Activated CD4-positive, alpha-beta T cell treated with anti-CD3 and anti-CD28 coated beads, Interleukin-10, Interleukin-2, amounts not matched to agents 100 ng/mL and 50 ng/mL, durations not matched to agents 16 hours and 8 hours (primary cell): ENCODE measurements at regions not wholly inside any gene's neighbourhood (a gene's known extent, or its start where the extent isn't known, plus 50 kb on each side); places are given as distances from the start of the nearest gene placed in this dataset.
"Not testable (repeated sequence)": the region's sequence is repeated elsewhere in the genome, so short reads cannot be mapped to it uniquely, and the experiment has no call there.

Source experiments
- DNase-seq: peaks from one replicate; pipeline ENCODE4 v3.0.0-alpha.2; 2020

DNA sequence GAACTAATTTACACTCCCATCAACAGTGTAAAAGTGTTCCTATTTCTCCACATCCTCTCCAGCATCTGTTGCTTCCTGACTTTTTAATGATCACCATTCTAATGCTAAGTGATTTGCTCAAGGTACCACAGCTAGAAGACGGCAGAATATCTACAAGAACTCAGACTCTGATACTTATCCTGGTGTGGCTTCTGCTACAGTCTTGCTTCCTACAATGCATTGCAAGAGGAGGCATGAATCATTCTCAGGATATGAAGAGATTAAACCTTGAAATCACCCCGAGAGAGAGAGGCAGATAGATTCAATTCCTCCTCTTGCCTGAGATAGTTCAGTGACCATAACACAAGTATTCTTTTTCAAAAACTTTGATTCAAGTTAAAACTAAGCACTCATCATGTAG lies 306.4 kb downstream of the TBC1D4 start:
- no peak for DNase-seq

DNA sequence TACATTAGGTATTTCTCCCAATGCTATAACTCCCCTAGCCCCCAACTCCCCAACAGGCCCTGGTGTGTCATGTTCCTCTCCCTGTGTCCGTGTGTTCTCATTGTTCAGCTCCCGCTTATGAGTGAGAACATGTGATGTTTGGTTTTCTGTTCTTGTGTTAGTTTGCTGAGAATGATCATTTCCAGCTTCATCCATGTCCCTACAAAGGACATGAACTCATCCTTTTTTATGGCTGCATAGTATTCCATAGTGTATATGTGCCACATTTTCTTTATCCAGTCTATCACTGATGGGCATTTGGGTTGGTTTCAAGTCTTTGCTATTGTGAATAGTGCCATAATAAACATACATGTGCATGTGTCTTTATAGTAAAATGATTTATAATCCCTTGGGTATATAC lies 306.9 kb downstream of the TBC1D4 start:
- not testable (repeated sequence) for DNase-seq

DNA sequence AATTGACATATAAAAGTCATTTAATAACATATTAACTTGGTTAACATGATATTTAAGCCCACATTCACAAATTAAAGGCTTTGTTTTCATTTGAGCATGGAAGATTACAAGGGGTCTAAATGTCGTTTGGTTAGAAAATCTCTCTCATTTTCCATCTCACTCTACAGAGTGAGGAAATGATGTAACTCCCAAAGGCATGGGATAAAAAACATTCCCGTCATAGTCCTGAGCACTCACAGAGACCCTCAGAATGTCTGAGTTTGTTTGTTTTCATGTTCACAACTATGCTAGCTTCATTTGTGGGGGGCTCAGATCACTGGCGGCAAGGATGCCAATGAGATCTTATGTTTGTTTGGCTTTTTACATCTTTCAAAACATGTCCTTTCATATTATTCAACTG lies 307.5 kb downstream of the TBC1D4 start:
- DNase-seq: no peak

DNA sequence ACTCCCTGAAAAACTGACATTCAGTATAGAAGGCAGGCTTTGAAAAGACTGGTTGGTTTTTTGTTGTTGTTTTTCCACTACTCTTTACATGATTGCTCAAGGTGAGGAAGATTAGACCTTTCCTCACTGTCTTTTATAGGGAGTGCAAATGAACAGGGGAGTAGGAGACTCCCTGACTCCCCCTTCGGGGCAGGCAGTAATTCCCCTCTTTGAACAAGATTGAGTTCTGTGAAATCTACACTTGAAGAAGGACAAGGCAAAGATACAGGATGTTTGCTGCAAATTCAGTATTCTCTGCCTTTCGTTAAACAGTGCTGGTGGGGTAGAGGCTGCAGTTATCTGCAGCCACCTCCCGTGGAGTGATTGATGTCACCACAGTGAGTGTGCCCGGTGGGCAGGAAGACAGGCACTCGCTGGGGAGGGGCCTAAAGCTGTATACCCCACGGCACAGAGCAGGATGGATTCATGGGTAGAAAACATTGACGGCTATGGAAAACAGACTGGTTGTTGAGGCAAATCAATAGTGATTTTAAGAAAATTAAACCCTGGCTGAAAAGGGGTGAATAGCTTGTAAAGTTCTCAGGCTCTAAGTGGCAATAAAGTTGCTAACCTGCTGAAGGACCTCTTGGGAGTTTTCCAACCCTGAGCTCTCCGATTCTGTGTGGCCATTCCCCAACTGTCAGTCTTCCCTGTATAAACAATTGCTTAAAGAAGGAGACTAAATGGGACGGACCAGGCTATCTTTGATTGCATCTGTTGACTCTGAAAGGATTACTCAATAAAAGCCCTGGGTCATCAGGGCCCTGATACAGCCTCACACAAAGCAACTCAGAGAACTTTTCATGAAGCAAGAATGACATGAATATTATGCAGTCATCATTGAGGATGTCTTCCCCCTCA lies 308.3 kb downstream of the TBC1D4 start:
- no peak for DNase-seq

DNA sequence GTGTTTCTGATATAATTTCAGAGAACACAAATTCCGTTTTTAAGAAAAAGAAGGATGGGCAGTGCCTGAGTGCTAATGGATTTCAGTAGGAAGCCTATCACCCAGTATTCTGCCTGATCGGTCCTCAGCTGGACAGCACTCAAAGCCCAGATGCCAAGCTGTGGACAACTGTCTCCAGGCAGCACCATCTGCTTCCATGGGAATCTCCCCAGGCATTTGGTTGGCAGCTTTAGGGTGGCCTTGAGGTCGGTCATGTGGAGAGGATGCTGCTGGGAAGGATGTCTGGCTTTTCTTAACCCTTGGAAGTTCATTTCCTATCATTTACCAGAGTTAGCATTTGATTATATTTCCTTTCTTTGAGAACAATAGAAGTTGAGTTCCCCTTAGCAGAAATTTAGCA lies 311.7 kb downstream of the TBC1D4 start:
- DNase-seq: no peak

DNA sequence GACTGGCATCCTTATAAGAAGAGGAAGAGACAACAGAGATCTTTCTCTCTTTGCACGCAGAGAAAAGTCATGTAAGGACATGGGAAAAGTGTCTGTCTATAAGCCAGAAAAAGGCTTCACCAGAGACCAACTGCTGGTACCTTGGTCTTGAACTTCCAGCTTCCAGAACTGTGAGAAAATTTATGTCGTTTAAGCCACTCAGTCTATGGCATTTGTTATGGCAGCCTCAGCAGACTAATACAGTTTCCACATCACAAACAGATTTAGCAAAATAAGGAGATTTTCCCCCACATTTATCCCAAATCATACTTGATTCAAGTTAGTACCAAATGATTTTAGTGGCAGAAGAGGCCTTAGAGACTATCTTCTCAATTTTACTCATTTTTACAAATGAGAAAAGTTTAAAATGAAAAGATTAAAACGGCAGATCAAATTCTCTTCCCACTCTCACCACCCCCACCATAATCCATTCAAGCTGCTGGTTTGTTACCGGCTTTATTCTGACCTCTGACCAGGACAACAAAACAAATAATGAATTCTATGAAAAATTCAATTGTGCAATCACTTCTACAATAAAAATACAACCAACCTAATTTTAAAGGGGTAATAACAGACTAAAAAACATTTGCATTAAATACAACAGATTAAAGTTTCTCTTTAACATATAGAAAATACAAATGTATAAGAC lies 316.3 kb downstream of the TBC1D4 start:
- no peak for DNase-seq

DNA sequence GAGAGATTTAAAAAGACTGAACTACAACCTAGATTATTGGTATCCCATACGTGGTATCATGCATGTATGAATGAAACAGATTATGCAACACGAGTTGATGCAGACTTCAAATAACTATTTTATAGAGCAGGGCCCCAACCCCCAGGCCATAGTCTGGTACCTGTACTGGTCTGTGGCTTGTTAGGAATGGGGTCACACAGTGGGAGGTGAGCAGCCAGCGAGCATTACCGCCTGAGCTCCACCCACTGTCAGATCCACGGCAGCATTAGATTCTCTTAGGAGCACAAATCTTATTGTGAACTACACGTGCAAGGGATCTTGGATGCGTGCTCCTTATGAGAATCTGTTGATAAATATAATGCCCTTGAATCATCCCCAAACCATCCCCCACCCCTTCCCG lies 320.2 kb downstream of the TBC1D4 start:
- no peak for DNase-seq

DNA sequence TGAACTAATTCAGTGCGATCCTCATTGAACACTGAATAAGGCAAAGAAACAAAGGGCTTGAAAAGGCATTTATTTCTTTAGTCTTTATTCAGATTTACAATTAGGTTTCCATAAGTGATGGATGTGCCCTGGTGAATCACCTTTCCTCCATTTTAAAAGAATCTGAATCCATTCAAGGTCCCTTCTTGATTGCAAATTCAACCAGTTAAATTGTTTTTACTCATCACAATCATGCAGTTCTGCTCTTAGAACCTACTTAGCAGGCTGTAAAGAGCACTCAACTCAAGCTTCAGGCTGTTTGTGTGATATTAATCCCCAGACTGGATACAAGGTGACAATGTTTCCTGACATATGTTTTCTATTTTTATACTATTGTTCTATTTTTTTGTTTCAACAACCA lies 321.0 kb downstream of the TBC1D4 start:
- no peak for DNase-seq

DNA sequence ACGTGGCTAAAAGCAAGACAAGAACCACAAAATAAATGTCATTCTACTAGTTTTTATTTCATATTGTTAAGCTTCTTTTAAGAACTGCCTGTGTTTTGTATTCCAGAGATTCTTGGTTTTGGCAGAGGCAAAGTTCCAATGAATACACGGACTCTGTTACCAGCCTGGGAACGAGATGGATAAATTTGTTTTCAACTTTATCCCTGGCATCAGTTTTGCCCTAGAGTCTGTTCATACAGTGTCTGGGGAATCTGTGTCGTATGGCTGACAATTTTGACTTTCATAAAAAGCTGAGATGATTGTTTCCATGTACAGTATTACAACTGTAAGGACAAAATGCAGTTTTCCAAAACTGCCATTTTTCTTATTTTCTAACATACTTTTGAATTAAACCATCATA lies 327.6 kb downstream of the TBC1D4 start:
- no peak for DNase-seq

DNA sequence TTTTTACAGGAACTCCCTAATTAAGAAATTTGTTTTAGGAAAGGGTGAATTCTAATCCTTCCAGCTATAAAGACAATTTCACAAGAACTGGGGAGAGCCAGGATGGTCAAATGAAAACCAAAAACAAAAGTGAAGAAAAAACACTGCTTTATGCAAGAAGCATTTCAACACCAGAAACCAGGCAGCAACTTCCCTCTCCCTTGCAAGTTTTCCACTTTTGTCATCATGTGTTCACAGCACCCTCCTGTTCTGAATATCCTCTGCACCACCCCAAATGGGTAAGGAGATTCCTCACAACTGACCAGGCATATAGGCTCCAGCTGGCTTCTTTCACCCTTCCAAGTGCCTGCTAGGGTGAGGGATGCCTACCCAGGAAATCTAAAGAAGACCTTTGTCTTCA lies 328.1 kb downstream of the TBC1D4 start:
- DNase-seq: no peak

DNA sequence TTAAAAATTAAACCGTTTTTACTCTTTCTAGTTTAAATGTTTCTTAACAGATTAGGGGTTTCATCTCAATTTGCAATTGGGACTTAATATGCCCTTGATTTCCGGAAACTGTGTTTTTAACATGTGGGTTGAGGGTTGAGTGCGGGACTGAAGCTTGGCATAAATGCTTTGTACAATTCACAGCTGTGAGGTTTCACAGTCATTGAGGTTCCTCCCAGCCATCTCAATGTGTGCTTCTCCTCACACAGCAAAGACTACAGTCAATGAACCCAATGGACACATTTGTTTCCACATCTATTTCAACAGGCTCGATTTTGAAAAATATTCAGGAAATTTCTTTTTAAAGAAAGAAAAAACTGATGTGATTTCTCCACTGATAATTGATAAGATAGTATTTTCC lies 328.6 kb downstream of the TBC1D4 start:
- DNase-seq: no peak

DNA sequence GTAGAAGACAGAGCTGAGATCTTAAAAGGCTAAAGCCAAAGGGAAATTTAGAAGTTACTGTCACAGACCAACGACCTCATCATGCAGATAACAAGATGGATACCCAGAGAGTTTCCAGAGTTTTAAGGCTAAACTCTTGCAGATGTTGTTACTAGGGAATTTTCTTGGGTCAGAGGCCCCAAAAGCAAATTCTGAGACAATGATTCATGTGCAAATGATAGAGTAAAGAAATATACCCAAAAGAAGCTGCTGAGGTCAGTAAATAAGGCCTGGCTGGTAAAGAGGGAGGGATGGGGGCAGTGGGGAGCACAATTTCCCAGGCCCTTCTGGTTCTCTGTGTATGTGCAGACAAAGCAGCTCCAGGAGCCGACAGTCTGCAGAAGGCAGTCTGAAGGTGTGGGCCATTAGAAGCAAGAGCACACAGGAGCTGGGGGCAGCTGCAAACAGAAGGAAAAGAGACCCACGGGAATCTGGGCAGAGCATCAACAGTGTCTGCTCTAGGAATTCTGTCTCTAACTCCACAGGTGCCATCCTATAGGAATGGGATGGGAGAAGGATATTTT lies 330.8 kb downstream of the TBC1D4 start:
- DNase-seq: no peak

DNA sequence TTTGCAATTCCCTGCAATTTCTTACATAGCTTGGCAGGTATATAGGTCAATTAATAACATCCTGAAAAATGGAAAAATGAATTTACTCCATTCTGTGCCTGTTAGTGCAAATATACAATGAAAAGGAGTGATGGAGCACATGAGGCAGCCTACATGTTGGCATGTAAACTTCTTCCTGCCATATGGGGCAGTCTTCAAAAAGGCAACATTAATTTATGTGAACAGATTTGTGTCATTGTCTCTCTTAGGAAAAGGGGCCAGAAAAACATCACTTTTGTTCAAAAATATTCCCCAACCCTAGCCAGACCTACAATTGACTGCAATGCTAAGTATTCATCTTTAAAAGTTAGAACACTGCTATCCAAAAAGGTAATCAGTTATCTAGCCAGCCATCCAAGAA lies 332.2 kb downstream of the TBC1D4 start:
- no peak for DNase-seq

DNA sequence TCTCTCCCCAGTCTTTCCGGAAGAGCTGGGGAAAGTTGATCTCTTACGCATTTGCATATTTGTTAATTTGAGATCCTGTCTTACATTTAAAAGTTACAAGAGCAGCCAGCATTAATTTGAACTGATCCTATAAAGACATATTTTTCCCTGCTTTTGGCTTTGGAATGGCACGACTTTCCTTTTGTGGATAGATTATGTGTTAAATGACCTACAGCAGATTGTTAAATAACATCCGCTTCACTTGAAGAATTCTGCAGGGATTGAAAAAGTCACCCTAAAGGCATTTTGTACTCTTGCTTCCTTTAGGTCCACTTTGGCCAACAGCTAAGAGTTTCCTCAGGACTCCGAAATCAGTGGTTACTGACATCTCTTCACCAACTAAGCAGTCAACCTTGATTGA lies 334.0 kb downstream of the TBC1D4 start:
- DNase-seq: no peak

DNA sequence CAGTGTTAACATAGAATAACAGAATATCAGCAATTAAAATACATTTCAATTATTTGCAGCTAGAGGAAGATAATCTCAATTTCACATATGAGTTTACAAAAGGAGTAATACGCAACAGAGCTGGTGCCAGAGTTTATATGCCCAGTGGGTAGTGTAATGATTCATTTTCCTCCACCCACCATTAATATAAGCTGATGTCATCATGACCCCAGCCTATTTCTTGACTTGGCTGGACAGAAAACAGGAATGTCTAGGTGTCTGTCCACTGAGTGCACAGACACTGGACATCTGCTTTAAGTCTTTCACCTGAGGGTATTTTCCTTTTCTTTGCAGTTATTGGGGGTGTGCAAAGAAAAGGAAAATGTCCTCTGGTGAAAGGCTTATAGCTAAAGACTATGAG lies 335.5 kb downstream of the TBC1D4 start:
- DNase-seq: no peak

DNA sequence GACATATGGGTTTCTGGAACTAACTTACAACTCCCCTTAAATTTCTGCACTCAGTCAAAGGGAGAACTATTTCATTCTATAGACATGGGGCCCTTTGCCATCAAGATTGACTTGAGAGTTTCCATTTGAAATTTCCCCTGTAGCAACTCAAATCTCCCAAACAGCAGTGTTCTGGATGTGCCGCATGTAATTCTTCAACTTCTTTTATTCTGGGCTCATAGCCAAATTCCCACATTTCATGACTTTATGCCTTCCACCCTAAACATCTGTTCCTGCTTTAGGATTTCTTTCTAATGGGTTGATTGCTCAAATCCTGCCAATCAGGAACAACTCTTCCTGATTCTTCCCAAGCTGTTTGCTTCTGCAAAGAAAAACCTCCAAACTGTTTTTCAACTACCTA lies 336.0 kb downstream of the TBC1D4 start:
- DNase-seq: no peak

DNA sequence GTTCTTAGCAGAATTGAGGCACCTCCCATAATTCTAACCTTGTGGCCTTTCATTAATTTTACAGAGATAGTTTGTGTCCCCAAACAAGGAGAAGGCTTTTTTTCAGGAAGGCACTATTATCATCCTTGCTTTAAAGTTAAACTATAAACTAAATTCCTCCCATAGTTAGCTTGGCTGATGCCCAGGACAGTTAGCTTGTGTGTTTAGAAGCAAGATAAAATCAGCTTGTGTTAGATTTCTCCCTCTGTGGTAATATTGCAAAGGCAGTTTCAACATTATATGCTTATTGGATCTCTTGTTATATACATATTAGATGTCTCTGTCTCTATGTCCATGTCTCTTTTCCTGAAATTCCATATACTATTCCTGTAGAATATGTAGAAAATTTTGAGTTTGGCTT lies 342.7 kb downstream of the TBC1D4 start:
- DNase-seq: no peak

DNA sequence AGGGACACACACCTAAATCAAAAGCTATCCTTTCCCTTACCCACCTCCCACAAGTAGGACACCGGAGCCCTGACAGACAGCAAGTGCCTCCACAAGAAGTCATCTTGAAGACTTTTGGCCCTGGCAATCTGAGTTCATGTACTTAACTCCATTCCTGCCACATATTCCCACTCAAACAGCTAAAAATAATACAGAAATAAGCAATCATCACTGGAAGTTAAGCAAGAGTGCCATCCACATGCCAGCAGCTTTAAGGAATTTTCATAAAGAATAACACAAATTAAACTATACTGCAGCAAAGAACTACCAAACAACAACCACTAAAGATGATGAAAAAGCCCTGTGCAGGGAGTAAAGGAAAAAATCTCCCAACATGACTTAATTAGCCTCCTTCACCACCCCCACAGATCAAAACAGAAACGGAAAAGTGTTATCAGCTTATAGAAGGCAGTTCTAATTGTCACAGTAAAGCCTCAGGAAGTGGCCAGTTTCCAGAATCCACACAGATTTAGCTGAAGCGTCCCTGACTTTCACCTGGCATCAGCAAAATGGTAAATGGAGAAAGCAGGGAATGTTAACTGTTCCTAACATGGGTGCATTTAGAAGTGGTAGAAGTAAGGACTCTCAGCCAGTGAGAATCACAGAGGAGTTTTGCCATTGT lies 343.9 kb downstream of the TBC1D4 start:
- DNase-seq: no peak

DNA sequence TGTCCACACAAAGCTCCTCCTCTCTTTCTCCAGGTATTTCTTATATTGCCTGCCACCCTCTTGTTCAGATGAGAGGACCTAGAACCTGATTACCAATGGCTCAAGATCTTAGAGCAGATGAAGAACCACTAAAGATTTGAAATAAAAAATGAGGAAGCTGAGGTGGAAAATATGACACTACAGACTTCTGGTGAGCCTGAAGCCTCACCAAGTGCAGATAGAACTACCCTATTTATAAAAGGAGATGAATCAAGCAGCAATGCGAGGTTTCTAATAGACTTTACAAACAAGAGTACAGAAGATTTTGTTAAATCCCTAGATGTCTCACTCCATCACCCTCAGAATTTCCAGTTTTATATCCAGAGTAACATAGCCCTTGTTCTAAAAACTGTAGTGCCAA lies 345.8 kb downstream of the TBC1D4 start:
- no peak for DNase-seq

DNA sequence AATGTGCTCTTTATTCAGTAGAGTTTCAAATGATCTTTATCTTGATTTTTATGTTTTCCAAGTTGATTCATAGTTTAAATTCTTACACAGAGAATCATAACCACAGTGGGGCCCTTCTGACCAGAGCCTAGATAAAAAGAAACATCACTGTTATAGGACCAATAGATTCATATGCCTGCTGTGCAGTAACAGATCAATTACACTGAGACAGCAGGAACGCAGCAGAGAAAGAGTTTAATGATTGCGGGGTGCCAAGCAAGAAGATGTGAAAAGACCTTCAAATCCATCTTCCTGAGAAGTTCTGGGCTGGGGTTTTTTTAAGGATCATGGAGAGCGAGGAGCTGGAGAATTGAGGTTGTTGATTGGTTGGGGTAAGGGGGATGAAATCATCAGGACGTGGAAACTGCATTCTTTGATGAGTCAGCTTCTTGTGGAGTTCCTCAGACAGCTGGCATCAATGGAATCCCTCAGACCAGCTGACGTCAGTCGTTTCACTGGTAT lies 346.6 kb downstream of the TBC1D4 start:
- DNase-seq: no peak

DNA sequence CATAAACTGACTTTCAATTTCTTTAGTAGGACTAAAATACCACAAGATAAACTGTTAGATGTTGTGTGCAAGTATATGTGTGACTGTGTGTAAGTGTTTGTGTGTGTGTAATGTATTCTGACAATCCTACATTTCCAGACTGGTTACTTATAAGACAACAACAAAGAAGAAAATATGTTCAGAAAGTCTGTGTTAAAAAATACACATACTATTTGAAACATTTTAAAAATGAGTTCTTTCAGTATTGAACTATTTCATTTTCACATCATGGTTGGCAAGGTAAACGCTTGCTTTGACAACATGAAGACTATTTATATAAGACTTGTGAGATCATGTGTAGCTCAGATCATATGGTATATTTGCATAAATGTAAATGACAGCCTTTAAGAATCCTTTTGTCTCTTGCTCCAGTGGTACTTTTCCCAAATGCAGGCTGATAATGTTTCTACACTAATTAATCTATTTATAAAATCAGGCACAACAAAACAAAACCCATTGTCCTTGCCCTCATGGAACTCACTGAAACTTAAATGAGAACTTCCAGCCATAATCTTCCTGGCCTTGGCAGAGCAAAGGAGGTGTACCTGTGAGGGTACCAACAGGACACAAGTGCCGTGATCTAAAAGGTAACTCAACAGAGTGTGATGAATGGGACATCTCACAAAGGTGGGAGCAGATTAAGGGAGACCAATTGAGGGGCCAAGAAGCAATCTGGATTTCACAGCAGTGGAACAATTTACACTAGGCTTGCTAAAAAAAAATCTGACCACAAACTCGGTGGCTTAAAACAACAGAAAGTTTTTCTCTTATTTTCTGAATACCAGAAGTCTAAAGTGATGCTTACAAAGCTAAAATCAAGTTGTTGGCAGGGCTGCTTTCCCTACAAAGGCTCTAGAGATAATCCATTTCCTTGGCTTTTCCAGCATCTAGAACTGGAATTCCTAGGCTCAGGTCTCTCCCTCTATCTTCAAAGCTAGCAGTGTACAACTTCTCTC lies 349.0 kb downstream of the TBC1D4 start:
- DNase-seq: no peak

DNA sequence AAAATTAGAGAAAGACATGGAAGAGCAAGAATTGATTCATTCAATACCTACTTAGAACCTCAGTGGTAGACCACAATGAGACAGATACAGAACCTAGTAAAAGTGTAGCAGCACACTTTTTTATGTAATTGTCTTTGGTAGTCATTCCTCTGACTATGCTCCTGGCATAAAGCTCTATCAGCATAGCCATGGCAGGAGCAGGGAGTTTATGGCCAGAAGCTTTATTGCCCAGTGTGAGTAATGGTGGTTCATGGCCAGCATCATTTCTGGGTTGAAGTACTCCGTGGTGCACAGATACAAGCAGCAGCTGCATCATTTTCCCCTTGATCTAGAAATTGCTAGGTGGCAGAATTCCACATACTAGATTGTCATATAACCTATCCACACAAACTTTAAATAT lies 352.6 kb downstream of the TBC1D4 start:
- DNase-seq: no peak
